OCI-LY3 (cell line): ENCODE measurements at regions not wholly inside any gene's neighbourhood (a gene's known extent, or its start where the extent isn't known, plus 50 kb on each side); places are given as distances from the start of the nearest gene placed in this dataset.

Experiments
- H2AFZ ChIP-seq: fragments of 200-600, 300-600 bp; shearing (Covaris generic); 2 replicates; pipeline ENCODE4 v1.6.0; 2014; ENCODE audit warnings: antibody characterized with exemption, low read depth, low read length
- H3K27ac ChIP-seq: fragments of 200-600, 300-600 bp; sonication (generic); 2 replicates; pipeline ENCODE4 v1.5.1; 2014; ENCODE audit warnings: mild to moderate bottlenecking, low read length, moderate library complexity, mixed read lengths
- H3K27me3 ChIP-seq: fragments of 200-600, 300-600 bp; sonication (generic); 2 replicates; pipeline ENCODE4 v1.6.1; 2014; ENCODE audit warnings: low read depth, low read length, mixed read lengths
- H3K36me3 ChIP-seq: fragments of 200-600, 300-600 bp; sonication (generic); replicated peaks from 2 replicates; pipeline ENCODE3; 2014; ENCODE audit warnings: low read depth, low read length, mixed read lengths
- H3K4me1 ChIP-seq: fragments of 300-600, 200-600 bp; sonication (generic); 2 replicates; pipeline ENCODE4 v1.6.1; 2014; ENCODE audit warnings: low read length, mixed read lengths
- H3K4me2 ChIP-seq: fragments of 200-600, 300-600 bp; sonication (generic); 2 replicates; pipeline ENCODE4 v1.6.1; 2014; ENCODE audit warnings: low read length, mixed read lengths
- H3K4me3 ChIP-seq: fragments of 300-600, 200-600 bp; sonication (generic); 2 replicates; pipeline ENCODE4 v1.5.1; 2014; ENCODE audit warnings: antibody characterized with exemption, mild to moderate bottlenecking, low read length, moderate library complexity
- H3K79me2 ChIP-seq: fragments of 300-600, 200-600 bp; shearing (Covaris generic); 2 replicates; pipeline ENCODE4 v1.6.1; 2014; ENCODE audit warnings: mild to moderate bottlenecking, low read length, mixed read lengths
- H3K9ac ChIP-seq: fragments of 300-600, 200-600 bp; shearing (Covaris generic); 2 replicates; pipeline ENCODE4 v1.6.0; 2014; ENCODE audit warnings: mild to moderate bottlenecking, low read length, moderate library complexity
- H3K9me3 ChIP-seq: fragments of 200-600, 300-600 bp; shearing (Covaris generic); 2 replicates; pipeline ENCODE4 v1.6.1; 2014; ENCODE audit warnings: low read length, mixed read lengths; ENCODE audit not compliant: insufficient read depth
- H4K20me1 ChIP-seq: fragments of 200-600, 300-600 bp; sonication (generic); 2 replicates; pipeline ENCODE4 v1.6.1; 2016; ENCODE audit warnings: low read length, mixed read lengths; ENCODE audit not compliant: insufficient read depth
- CTCF ChIP-seq: fragments of 200-600, 300-600 bp; sonication (generic); IDR thresholded peaks from 2 replicates; pipeline ENCODE4 v1.5.1; 2014; ENCODE audit warnings: antibody characterized with exemption, low read length, low read depth
- EZH2phosphoT487 ChIP-seq: fragments of 200-600 bp; shearing (Covaris generic); IDR thresholded peaks from 2 replicates; pipeline ENCODE4 v1.6.1; 2018; ENCODE audit warnings: antibody characterized with exemption, mixed run types, low read depth

- Histone ChIP-seq H3K27ac (no peak overlapping the region), H3K27me3 (no peaks in the 10 kb centered on the region), H3K4me1 (no peaks in the 10 kb centered on the region), H4K20me1 (no peaks in the 10 kb centered on the region), H3K79me2 (no peaks in the 10 kb centered on the region), H2AFZ (no peak overlapping the region), H3K4me3 (no peak overlapping the region), H3K9ac (no peak overlapping the region), H3K9me3 (no peaks in the 10 kb centered on the region), H3K4me2 (no peak overlapping the region), H3K36me3 (no peaks in the 10 kb centered on the region)
- no peak for TF ChIP-seq CTCF
These were observed 246.3 kb downstream of the IRS1 start for GRCh38 chr2:226553333-226553732.

DNA sequence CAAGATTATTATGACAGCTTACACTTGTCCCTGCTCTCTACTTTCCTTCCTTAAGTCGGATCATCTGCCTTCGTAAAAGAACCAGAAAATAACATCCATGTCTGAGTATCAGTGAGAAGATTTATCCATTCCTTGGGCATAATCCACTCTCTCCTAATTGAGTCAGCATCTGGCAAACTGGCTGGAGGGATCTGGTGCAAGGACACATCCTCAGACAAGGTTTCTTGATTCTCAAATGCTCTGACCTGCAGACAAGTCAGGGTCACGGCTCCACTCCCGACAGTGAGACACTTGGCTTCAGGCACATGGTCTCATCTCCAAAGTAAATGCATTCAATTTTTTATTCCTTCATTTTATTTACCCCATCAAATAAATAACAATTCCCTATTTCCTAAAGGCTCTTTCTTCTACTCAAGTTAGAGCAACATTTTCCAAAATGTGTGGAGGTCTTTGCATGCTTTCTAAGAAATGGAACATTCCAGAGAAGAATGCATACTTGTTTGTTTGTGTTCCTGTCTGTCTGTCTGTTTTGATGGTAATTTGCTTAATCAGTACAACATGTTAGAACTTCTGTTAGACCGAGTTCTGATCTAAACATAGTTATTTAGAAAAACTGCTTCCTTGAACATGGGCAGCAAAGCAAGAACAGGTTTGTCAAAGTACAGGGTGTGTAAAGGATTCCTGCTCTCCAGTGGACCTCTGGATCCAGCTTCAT, 246.9 kb downstream of the IRS1 start:
- no peak overlapping the region for H3K4me2 ChIP-seq
- no peaks in the 10 kb centered on the region for H3K9me3 ChIP-seq
- no peaks in the 10 kb centered on the region for H4K20me1 ChIP-seq
- no peak overlapping the region for H2AFZ ChIP-seq
- no peak overlapping the region for H3K9ac ChIP-seq
- H3K27me3 ChIP-seq = no peaks in the 10 kb centered on the region
- H3K36me3 ChIP-seq = no peaks in the 10 kb centered on the region
- no peaks in the 10 kb centered on the region for H3K79me2 ChIP-seq
- no peak overlapping the region for H3K4me3 ChIP-seq
- no peak for TF ChIP-seq EZH2phosphoT487
- no peak for TF ChIP-seq CTCF
- H3K4me1 ChIP-seq = no peaks in the 10 kb centered on the region
- no peak overlapping the region for H3K27ac ChIP-seq

GRCh38 chr2:226551522-226552250, 247.9 kb downstream of the IRS1 start:
- Histone ChIP-seq H3K4me3 (no peak overlapping the region), H3K9ac (no peak overlapping the region), H3K4me1 (no peaks in the 10 kb centered on the region), H3K27me3 (no peaks in the 10 kb centered on the region), H3K4me2 (no peak overlapping the region), H2AFZ (no peak overlapping the region), H3K9me3 (no peaks in the 10 kb centered on the region), H4K20me1 (no peaks in the 10 kb centered on the region), H3K79me2 (no peaks in the 10 kb centered on the region), H3K27ac (no peak overlapping the region), H3K36me3 (no peaks in the 10 kb centered on the region)
- TF ChIP-seq CTCF = no peak
- no peak for TF ChIP-seq EZH2phosphoT487

GRCh38 chr2:226550801-226551200, 248.8 kb downstream of the IRS1 start:
- Histone ChIP-seq H3K79me2 (no peaks in the 10 kb centered on the region), H3K4me1 (no peaks in the 10 kb centered on the region), H3K27ac (no peak overlapping the region), H2AFZ (no peak overlapping the region), H3K36me3 (no peaks in the 10 kb centered on the region), H3K27me3 (no peaks in the 10 kb centered on the region), H3K4me2 (no peak overlapping the region), H3K9me3 (no peaks in the 10 kb centered on the region), H3K4me3 (no peak overlapping the region), H4K20me1 (no peaks in the 10 kb centered on the region), H3K9ac (no peak overlapping the region)
- no peak for TF ChIP-seq EZH2phosphoT487
